HepG2 (cell line): ENCODE measurements at regions not wholly inside any gene's neighbourhood (a gene's known extent, or its start where the extent isn't known, plus 50 kb on each side); places are given as distances from the start of the nearest gene placed in this dataset.
A peak's percentile ranks its signal among the peaks of the same experiment; 100 is the strongest.

Experiments
- EHMT2 ChIP-seq: fragments of 200-600 bp; sonication (generic); IDR thresholded peaks from 2 replicates; pipeline ENCODE4 v1.7.0; 2017; ENCODE audit warnings: antibody characterized with exemption, low read depth, low read length, borderline replicate concordance
- KAT7 ChIP-seq: IDR thresholded peaks from 2 replicates; pipeline ENCODE4 v1.6.1; 2018; ENCODE audit warnings: borderline replicate concordance, missing compliant biosample characterization
- KLF6 ChIP-seq: IDR thresholded peaks from 2 replicates; pipeline ENCODE4 v1.8.0; 2016; ENCODE audit warnings: missing biosample characterization, missing genetic modification reagents
- MIER3 ChIP-seq: IDR thresholded peaks from 2 replicates; pipeline ENCODE4 v1.6.1; 2016; ENCODE audit warnings: missing compliant biosample characterization, borderline replicate concordance
- MLX ChIP-seq: IDR thresholded peaks from 2 replicates; pipeline ENCODE4 v1.6.1; 2016
- NKX3-1 ChIP-seq: sonication (generic); formaldehyde crosslinking; IDR thresholded peaks from 2 replicates; pipeline ENCODE4 v1.5.0; 2020; ENCODE audit warnings: missing genetic modification reagents
- ONECUT2 ChIP-seq: sonication (generic); formaldehyde crosslinking; IDR thresholded peaks from 2 replicates; pipeline ENCODE4 v1.4.0; 2020; ENCODE audit warnings: missing genetic modification reagents
- REXO4 ChIP-seq: sonication (generic); formaldehyde crosslinking; IDR thresholded peaks from 2 replicates; pipeline ENCODE4 v1.8.0; 2022; ENCODE audit warnings: missing genetic modification reagents, mild to moderate bottlenecking, borderline replicate concordance
- SNRNP70 ChIP-seq: fragments of 200-400 bp; formaldehyde crosslinking; IDR thresholded peaks from 2 replicates; pipeline ENCODE4 v1.6.1; 2017; ENCODE audit warnings: mild to moderate bottlenecking, low read depth, low read length, moderate library complexity
- THRA ChIP-seq: sonication (generic); formaldehyde crosslinking; IDR thresholded peaks from 2 replicates; pipeline ENCODE4 v1.4.0; 2020; ENCODE audit warnings: missing genetic modification reagents, borderline replicate concordance
- ZBTB1 ChIP-seq: sonication (generic); formaldehyde crosslinking; IDR thresholded peaks from 2 replicates; pipeline ENCODE4 v1.4.0; 2020; ENCODE audit warnings: missing genetic modification reagents, borderline replicate concordance
- ZC3H13 ChIP-seq: sonication (generic); formaldehyde crosslinking; IDR thresholded peaks from 2 replicates; pipeline ENCODE4 v1.8.1; 2023; ENCODE audit warnings: mild to moderate bottlenecking, missing genetic modification reagents, moderate library complexity
- ZFAT ChIP-seq: sonication (generic); formaldehyde crosslinking; conservative IDR thresholded peaks from 2 replicates; pipeline ENCODE4 v1.8.1; 2023; ENCODE audit warnings: missing genetic modification reagents, inconsistent platforms
- ZNF17 ChIP-seq: sonication (generic); formaldehyde crosslinking; IDR thresholded peaks from 2 replicates; pipeline ENCODE4 v1.5.0; 2020; ENCODE audit warnings: mild to moderate bottlenecking, missing genetic modification reagents
- ZNF318 ChIP-seq: sonication (generic); formaldehyde crosslinking; IDR thresholded peaks from 2 replicates; pipeline ENCODE4 v1.4.0; 2020; ENCODE audit warnings: mild to moderate bottlenecking, missing genetic modification reagents
- ZNF446 ChIP-seq: sonication (generic); formaldehyde crosslinking; IDR thresholded peaks from 2 replicates; pipeline ENCODE4 v1.5.0; 2020; ENCODE audit warnings: mild to moderate bottlenecking, missing genetic modification reagents
- ZNF776 ChIP-seq: sonication (generic); formaldehyde crosslinking; IDR thresholded peaks from 2 replicates; pipeline ENCODE4 v1.4.0; 2020; ENCODE audit warnings: mild to moderate bottlenecking, missing genetic modification reagents
- TF ChIP-seq, protein P1 (sequence below): sonication (generic); formaldehyde crosslinking; conservative IDR thresholded peaks from 2 replicates; pipeline ENCODE4 v1.4.0; 2020; ENCODE audit warnings: mild to moderate bottlenecking, missing genetic modification reagents, moderate library complexity

DNA sequence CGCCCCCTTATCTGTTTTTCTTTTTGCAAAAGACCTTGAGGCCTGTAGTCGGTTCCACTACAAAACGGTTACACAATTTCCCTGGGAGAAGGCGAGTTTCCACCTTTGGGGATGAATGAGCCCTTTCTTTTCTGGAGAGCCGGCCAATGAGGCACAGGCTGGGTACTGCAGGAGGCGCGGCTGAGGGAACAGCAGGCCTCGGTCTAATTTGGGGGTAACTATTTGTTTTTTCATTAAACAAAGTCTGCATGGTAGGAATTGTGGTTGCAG is 129.2 kb downstream of the MYCN start (continued):
- TF ChIP-seq, protein P1, sequence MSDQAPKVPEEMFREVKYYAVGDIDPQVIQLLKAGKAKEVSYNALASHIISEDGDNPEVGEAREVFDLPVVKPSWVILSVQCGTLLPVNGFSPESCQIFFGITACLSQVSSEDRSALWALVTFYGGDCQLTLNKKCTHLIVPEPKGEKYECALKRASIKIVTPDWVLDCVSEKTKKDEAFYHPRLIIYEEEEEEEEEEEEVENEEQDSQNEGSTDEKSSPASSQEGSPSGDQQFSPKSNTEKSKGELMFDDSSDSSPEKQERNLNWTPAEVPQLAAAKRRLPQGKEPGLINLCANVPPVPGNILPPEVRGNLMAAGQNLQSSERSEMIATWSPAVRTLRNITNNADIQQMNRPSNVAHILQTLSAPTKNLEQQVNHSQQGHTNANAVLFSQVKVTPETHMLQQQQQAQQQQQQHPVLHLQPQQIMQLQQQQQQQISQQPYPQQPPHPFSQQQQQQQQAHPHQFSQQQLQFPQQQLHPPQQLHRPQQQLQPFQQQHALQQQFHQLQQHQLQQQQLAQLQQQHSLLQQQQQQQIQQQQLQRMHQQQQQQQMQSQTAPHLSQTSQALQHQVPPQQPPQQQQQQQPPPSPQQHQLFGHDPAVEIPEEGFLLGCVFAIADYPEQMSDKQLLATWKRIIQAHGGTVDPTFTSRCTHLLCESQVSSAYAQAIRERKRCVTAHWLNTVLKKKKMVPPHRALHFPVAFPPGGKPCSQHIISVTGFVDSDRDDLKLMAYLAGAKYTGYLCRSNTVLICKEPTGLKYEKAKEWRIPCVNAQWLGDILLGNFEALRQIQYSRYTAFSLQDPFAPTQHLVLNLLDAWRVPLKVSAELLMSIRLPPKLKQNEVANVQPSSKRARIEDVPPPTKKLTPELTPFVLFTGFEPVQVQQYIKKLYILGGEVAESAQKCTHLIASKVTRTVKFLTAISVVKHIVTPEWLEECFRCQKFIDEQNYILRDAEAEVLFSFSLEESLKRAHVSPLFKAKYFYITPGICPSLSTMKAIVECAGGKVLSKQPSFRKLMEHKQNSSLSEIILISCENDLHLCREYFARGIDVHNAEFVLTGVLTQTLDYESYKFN (CRISPR knock-in tag), result peak; percentile 56
- TF ChIP-seq ZNF318 (CRISPR knock-in tag) (no peak), EHMT2 (no peak), ZNF17 (CRISPR knock-in tag) (no peak), KLF6 (CRISPR knock-in tag) (0 out of 2 replicates have a peak, but pooled peaks have one; percentile 45), ZBTB1 (CRISPR knock-in tag) (no peak), ONECUT2 (CRISPR knock-in tag) (peak; percentile 43; the same call in 1 of the 2 replicates), REXO4 (CRISPR knock-in tag) (no peak), MIER3 (CRISPR knock-in tag) (peak; percentile 40; the same call in 1 of the 2 replicates), ZC3H13 (CRISPR knock-in tag) (no peak), MLX (0 out of 2 replicates have a peak, but pooled peaks have one; percentile 40), ZNF446 (CRISPR knock-in tag) (no peak), NKX3-1 (CRISPR knock-in tag) (peak; percentile 24; the same call in 1 of the 2 replicates), THRA (CRISPR knock-in tag) (peak; percentile 37; the same call in 1 of the 2 replicates), KAT7 (CRISPR knock-in tag) (no peak), ZNF776 (CRISPR knock-in tag) (no peak), SNRNP70 (no peak), ZFAT (CRISPR knock-in tag) (no peak)
